HG02852 (cell line): ENCODE measurements at regions not wholly inside any gene's neighbourhood (a gene's known extent, or its start where the extent isn't known, plus 50 kb on each side); places are given as distances from the start of the nearest gene placed in this dataset.

Experiments
- ATAC-seq: cut with Tn5 transposase; IDR thresholded peaks from one replicate; pipeline ENCODE4 v1.9.1; 2021; ENCODE audit warnings: mild to moderate bottlenecking, moderate library complexity; ENCODE audit not compliant: unreplicated experiment

GRCh38 chr1:81409262-81409661 is 391.5 kb upstream of the ADGRL2 start:
- no peak for ATAC-seq

GRCh38 chr1:81408419-81408818 is 392.3 kb upstream of the ADGRL2 start:
- no peak for ATAC-seq

DNA sequence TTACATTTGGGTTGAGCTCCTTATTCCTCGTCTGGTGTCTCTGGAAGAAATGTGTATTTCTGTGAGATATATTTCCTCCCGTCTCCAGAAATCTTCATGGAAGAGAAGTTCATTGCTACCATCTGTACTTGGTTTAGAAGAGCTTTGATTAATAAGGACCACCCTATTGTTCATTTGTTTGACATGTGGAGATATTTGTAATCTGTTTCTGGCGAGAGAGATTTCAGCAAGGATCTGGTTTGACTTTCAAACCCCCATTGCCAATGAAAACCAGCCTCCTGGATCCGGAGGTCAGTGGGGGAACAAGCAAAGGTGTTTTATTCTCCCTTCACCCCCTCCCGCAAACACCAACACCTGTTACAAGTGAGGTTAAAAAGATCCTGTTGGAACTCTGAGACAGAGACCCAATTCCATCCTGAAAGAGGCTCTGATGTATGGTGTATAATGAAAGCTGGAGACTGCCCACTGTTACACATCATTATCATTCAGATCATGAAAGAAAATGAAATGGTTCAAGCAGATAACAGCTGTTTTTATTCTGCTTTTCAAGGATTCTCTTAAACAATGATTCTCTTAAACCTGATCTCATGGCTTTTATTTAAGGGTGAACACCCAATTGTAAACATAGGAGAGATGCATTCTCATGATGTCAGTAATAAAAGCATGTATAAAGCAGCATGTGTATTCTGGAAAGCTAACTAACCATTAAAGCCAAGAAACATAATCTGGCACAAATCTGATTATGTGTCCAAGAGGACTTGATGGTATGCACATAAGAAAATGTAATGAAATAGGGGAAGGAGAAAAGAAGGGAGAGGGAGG is 393.5 kb upstream of the ADGRL2 start:
- no peak for ATAC-seq

DNA sequence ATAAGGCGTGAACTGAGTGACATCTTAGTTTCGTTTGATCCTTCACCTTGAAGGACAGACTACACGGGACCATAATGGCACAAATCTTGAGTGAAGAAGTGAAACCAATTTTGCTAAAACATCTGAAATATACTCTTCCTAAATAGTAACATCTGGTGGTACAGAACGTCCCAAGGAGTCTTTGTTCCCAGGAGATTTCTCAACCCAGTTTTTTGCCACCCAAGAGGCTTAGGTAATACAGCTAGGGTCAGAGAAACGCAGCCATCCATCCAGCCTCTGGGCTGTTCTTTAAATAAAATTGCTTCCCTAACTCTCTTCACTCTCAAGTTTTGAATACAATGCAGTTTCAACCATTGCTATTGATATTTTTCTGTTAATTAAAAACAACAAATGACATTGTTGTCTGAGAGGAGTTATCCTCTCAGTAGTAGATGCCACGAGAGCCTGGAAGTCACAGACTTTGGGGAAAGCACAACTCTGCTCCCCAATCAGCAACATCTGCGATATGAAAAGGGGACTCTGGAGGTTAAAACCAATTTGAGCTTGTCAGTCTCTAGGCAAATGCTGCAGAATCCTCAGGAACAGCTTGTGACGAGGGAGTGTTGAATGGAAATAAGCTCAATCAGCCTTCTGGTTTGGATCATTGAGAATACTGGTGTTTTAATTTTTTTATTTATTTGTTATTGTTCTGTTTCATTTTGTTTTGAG is 394.3 kb upstream of the ADGRL2 start:
- no peak for ATAC-seq

DNA sequence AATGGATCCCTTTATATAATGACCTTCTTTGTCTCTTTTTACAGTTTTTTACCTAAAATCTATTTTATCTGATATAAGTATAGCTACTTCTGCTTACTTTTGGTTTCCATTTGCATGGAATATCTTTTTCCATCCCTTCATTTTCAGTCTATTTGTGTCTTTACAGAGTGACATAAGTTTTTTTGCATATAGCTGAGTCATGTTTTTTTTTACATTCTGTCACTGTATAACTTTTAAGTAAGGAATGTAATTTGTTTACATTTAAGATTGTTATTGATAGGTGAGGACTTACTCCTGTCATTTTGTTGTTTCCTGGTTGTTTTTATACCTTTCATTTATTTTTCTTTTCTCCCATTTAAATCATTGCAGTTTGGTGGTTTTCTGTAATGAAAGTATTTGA is 402.7 kb upstream of the ADGRL2 start:
- ATAC-seq, result no peak

- ATAC-seq, result no peak
Observed at GRCh38 chr1:81392526-81393226, 408.1 kb upstream of the ADGRL2 start.

DNA sequence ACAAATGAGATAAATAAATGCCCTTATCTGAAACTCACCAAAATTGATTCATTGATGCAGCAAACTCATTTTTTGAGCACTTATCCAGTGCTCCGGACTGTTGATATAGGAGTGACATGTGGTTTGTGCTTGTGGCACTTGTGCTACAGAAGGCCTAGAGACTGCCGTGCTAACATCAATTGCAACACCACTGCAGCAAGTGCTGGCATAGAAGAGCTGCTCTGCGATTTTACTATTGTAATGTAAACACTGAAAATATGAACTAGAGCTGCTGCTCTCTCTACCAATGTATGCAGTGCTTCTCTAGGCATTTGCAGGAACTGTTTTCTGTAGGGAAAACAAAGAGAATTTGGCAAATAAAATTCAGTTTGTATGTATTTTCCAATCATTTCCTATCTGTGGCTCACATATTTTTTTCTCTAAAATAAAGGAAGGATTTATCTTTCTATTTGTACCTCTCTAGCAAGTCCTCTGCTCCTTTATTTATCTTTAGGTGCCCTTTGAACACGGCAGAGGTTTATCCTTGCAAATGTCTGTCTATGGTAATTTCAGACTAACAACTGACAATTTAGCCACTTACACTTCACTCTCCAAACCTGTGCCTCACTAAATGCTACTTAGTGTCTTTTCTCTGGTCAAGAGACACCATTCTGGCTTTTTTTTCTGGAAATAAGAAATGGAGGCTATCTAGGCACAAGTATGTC is 409.5 kb upstream of the ADGRL2 start:
- ATAC-seq, result no peak

- no peak for ATAC-seq
Observed at GRCh38 chr1:81388435-81388834, 412.3 kb upstream of the ADGRL2 start.

DNA sequence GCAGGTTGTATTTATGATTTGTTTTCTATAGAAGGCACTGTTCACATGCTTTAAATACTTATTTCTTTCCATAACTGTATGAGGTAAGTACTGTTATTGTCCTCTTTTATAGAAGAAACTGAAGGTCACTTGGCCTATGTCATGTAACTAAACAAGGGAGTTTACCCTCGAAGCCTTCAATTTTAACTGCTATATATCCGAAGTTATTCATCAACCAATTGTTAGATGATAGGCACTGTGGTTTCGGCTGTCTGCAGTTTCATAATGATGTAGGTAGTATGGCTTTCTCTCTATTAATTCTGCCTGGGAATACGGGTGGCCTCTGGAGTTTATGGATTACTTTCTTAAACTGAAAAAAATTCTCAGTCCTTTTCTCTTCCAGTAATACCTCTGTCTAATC is 413.3 kb upstream of the ADGRL2 start:
- no peak for ATAC-seq

GRCh38 chr1:81382561-81382960 is 418.2 kb upstream of the ADGRL2 start:
- no peak for ATAC-seq

DNA sequence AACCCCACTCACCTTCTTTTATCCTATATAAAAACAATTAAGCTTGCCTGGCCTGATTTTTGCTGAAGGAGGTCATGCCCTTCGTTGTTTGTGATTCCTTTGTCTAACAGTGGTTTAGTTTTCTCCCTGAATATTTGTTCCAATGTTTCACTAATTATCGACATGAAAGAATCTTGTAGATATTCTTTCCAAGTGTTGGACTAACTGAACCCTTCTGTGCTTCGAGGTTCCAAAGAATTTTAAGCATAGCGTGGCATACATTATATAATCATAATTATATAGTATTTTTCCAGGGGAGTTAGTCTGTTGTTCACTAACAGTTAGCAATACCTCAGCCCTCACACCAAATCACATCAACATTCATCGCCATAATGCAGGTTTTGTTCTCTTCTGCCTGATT is 418.9 kb upstream of the ADGRL2 start:
- no peak for ATAC-seq

DNA sequence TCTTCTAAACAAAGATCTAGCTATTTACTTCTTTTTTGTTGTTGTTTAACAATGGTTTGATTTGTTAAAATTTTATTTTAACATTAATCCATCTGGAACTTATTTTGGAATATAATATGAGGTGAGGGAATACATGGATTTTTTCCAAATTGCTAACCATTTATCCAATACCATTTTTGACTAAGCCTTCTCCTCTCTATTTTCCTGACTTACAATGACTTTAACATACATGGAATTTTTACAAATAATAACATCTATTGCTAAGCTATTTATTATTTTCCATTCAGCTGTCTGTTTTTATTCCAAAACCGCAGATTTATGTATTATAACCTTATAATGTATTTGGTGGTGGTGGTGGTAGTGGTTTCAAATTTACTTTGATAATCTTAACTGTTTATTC is 420.3 kb upstream of the ADGRL2 start:
- ATAC-seq, result no peak

DNA sequence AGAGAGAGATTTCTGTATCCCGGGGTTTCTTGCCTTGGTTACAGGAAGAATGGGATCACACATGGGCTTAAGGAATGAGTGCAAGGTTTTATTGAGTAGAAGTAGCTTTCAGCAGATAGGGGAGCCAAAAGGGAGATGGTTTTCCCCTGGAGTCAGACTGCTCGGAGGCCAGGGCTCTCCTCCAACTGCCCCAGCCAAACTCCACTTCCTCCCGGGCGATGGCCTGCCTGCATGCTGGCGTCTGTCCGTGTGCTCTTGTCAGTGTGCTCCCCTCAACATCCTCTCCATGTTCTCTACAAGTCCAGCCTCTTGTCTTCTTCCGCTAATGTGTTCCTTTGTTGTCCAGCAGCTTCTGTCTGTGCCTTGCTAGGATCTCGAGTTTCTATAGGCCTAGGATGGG is 421.3 kb upstream of the ADGRL2 start:
- no peak for ATAC-seq

GRCh38 chr1:81377406-81377805 is 423.3 kb upstream of the ADGRL2 start:
- no peak for ATAC-seq

- ATAC-seq, result no peak
Observed at GRCh38 chr1:81375884-81376548, 424.7 kb upstream of the ADGRL2 start.

DNA sequence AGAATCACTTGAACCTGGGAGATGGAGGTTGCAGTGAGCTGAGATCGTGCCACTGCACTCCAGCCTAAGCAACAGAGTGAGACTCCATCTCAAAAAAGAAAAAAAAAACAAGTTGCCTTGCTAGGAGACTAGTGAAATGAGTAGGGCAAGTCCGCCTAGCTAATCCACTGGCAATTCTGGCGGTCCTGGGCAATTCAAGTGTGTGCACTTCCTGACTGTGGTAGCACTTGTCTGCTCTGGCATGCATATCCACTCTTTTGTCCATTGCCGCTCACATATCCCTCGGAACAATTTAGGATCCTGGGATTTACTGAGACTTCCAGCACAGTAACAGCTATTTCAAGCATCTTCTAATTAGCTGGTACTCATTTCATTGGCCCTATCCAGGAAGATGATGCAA is 426.3 kb upstream of the ADGRL2 start:
- no peak for ATAC-seq

- no peak for ATAC-seq
Observed at GRCh38 chr1:81371864-81372263, 428.9 kb upstream of the ADGRL2 start.

DNA sequence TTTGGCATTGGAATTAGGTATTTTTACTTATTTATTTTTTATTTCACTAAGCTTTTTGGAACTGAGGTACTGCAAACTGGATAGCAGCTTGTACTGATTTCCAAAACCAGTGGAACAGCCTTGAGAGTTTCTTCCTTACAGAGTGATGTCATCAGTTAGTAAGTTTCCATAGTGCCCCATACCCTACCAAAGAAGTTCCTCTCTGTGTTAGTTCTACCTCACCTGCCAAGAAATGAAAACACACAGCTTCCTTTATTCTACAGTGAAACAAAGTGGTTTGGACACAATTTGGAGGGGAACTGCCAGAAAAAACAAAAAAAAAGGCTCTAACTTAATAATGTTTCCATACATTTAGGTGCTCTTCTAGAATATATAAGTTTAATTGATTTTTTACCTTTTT is 430.9 kb upstream of the ADGRL2 start:
- no peak for ATAC-seq

- ATAC-seq, result no peak
Observed at GRCh38 chr1:81366173-81366572, 434.6 kb upstream of the ADGRL2 start.

GRCh38 chr1:81364088-81364487 is 436.6 kb upstream of the ADGRL2 start:
- no peak for ATAC-seq

GRCh38 chr1:81358151-81358550 is 442.6 kb upstream of the ADGRL2 start:
- no peak for ATAC-seq
